Fibroblast of lung (primary cell): ENCODE measurements at regions not wholly inside any gene's neighbourhood (a gene's known extent, or its start where the extent isn't known, plus 50 kb on each side); places are given as distances from the start of the nearest gene placed in this dataset.

Experiments
- CTCF ChIP-seq, 2 donors: IDR thresholded peaks in 1 of 2; conservative IDR thresholded peaks in 1 of 2; 1 replicate in 1 of 2; 2 replicates in 1 of 2; pipeline ENCODE4 v1.5.1; 2011 to 2012; ENCODE audit warnings: low read length in 2 of 2, control low read depth in 1 of 2, inconsistent platforms in 1 of 2, low read depth in 1 of 2, mild to moderate bottlenecking in 1 of 2
- EZH2 ChIP-seq: IDR thresholded peaks from 2 replicates; pipeline ENCODE4 v1.5.1; 2012; ENCODE audit warnings: low read length, control low read depth, mild to moderate bottlenecking; ENCODE audit errors: missing control alignments

GRCh38 chr4:164446516-164446915 lies 307.4 kb upstream of the SMIM31 start:
- no peak for TF ChIP-seq CTCF (conservative IDR thresholded peaks at IDR 0.05 in 1 of 2, IDR thresholded peaks at IDR 0.05 in 1 of 2; ENCODE audit: low read depth in 1 of 2, low read length in 2 of 2)
- no peak for TF ChIP-seq EZH2
